GM21528 (cell line): ENCODE measurements at regions not wholly inside any gene's neighbourhood (a gene's known extent, or its start where the extent isn't known, plus 50 kb on each side); places are given as distances from the start of the nearest gene placed in this dataset.

Experiments
- ATAC-seq: cut with Tn5 transposase; IDR thresholded peaks from one replicate; pipeline ENCODE4 v1.9.1; 2021; ENCODE audit warnings: mild to moderate bottlenecking, moderate library complexity; ENCODE audit not compliant: unreplicated experiment, low FRiP score

DNA sequence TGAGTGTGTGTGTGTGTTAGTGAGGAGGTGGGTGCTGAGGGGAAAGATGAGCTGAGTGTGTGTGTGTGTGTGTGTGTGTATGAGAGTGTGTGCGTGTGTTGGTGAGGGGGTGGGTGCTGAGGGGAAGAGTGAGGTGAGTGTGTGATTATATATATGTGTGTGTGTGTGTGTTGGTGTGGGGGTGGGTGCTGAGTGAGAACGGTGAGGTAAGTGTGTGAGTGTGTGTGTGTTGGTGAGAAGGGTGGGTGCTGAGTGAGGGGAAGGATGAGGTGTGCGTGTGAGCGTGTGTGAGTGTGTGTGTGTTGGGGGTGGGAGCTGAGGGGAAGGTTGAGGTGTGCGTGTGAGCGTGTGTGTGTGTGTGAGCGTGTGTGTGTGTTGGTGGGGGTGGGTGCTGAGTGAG is 322.0 kb upstream of the NT5C1B start:
- no peak for ATAC-seq

DNA sequence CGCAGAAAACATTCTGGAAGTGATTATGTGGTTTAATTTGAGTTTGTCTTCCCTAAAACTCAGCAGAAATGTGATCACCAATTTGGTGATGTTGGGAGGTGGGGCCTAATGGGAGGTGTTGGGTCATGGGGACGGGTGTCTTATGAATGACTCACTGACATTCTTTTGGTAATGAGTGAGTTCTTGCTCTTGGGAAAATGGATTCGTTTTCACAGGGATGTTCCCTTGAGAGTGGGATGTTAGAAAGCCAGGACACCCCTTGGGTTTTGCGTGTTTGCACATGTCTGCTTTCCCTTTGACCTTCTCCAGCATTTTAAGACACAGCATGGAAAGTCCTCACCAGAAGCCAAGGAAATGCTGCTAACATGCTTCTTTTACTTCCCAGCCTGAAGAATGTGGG is 321.5 kb upstream of the NT5C1B start:
- no peak for ATAC-seq

DNA sequence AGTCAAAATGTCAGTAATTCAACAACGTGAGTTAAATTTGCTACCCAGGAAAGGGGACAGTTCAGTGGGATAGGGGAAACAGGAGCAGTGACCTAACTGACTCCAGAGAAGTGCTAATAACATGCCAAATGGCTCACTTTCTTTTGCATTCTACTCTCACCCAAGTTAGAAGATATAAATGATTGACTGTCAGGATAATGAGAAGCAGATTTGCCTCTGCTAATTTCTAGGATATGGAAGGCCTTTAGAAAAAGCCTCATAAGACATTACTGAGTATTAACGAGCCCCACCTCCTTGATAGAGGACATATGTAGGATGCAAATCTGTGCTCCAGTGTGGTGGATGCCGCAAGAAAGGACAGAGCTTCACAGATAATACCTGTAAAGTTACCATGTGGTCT is 318.6 kb upstream of the NT5C1B start:
- ATAC-seq = no peak

DNA sequence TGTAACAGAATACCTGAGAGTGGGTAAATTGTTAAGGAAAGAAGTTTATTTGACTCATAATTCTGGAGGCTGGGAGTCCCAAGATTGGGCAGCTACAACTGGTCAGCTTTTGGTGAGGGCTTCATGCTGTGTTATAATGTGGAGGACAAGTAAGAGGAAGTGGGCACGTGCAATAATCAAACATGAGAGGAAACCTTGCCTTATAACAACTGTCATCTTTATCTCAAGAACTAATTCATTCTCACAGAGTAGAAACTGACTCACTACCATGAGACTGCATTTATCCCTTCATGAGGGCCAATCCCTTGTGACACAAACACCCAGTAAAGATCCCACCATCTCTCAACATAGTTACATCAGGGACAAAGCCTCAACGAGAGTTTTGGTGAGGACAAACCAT is 318.1 kb upstream of the NT5C1B start:
- ATAC-seq = no peak

DNA sequence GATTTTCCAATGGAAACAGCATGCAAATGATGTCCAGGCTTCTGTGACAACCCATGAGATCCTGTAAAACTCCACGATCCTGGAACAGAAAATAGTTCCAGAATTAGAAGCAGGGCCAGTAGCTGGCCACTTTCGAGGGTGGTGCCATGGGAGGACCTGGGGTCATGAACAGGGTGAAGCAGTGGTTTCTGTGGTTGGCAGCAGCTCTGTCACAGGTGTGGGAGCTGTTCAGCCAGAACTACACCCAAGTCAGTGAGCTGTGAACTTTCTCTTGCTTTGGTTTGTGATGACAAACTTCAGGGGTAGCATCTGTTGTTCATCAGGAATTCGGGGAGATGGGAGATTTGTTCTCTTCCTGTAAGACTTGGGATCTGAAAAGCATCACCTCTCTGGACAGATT is 314.4 kb upstream of the NT5C1B start:
- peak; percentile 98 for ATAC-seq

DNA sequence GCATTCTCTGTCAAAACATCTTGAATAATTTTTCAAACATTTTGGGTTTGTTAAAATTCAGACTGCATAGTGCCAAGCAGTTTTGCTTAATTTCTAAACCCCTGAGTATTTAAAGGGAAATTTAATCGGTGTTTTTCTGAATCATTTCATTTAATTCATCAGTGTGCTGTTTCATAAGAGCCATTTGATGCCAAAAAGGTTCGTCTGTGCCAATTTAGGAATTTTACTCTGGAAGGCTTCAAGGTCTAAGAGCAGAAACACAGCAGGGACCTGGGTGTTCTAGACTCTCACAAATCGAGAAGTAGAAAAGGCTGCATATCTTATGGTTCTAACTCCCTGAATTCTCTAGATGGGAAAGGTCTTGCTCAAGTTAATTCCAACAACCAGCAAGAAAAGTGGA is 311.9 kb upstream of the NT5C1B start:
- ATAC-seq = no peak

DNA sequence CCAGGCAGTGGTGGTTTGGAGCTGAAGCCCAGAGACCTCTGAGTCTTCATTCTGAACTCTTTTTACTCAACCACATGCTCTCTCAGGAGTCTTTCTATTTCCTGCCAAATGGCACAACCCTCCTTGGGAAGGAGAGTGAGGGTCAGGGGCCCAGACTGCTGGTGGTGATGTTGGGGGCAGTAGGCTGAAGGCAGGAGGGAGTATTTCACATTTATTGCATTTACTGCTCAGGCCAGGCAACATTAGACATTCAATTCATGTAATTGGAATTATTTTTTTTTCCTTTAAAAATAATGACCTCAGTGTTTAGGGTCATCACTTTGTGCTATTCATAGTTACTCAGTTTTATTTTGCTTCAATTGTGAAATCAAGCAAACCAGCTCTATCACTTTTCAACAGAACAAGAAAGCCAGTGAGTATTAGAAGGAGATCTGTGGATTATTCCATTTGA is 311.3 kb upstream of the NT5C1B start:
- ATAC-seq = no peak

DNA sequence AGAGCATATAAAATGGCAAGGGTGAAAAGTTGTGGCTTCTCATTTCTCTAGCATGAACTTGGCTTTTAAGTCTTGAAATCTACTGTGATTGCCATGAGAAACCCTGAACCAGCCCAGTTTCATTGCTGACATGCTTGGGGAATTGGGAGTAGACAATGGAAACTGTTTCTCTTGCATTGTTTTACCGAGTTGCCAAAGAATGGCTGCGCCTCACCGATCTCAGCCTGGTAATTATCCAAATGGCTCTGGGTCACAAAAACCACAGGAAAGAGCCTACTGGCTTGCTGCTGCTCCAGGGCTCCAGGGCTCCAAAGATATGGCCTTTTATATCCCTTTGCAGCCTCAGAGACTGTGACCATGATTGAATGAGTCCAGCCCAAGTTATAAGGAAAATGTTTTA is 310.4 kb upstream of the NT5C1B start:
- no peak for ATAC-seq

DNA sequence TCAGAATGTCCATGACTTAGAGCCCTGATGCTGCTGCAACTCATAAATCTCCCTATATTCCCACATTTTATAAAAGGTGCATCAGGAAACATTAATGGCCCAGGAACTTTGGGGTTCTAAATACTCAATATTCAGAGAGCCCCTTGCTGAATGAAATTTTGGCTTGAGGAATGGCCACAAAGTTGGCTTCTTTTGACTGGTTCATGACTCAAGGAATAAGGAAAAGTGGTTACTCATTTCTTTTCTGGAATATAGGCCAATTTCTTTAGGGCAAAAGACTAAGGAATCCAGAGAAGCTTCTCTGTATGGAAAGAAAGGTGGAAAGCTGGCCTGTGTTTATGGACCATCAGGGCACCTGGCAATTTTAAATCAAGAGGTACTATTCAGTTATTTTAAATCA is 308.9 kb upstream of the NT5C1B start:
- ATAC-seq = no peak

DNA sequence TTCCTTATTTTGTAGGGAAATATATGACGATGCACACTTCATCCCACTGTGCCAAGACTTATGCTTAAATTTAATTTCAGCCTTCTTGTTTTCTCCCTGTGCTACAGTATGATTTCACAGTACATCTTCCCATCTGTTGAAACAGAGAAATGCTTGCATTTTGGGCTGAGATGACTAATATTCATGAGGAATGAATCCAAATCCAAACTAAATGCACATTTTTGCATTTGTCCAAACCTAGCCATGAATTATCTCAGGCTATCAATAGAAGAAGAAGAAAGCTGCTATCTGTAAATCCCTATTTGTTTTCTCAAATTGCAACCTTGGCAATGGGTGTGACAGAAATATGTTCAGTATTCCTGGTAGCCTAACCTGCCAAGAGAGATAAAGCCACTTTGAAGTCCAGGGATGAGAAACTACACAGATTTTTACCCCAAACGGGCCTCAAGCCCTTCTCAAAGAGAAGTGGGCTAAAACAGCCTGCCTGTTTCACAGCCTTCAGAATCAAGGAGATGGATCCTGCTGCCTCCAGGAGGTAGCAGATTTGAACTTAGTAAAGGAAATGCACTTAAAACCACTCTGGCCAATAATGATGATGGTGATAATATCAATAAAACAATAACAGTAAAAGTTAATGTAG is 306.9 kb upstream of the NT5C1B start:
- no peak for ATAC-seq

DNA sequence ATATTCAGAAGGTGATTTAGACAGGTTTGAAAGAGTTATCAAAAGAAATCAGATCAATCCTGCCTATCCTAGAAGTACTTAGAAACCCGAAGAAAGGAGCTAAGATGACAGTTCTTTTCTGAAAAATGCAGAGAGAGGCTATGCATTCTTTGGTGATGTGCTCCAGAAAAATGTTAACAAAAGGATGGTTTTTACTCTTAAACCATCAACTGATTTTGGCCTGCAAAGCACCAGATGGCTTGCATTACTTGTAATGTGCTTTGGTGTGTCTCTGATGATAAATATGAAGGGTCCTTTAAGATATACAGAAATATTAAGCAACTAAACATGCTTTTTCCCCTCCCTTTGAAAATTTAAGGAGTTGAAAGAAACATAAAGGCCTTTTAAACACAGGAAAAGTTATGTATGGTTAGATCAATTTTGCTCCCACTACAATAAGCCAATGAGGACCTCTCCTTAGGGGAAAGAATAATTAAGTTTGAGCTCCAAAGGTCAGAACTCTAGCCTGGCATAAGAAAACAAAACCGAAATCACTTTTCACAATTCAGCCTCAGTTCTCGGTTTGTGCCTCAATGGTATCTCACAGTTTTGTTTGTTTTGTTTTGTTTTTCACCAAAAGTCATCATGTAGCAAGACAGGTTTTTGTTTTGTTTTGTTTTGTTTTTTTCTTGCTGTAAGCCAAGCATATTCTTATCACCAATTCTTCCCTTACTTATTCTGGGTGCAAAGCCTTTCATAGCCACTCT is 302.4 kb upstream of the NT5C1B start:
- no peak for ATAC-seq

DNA sequence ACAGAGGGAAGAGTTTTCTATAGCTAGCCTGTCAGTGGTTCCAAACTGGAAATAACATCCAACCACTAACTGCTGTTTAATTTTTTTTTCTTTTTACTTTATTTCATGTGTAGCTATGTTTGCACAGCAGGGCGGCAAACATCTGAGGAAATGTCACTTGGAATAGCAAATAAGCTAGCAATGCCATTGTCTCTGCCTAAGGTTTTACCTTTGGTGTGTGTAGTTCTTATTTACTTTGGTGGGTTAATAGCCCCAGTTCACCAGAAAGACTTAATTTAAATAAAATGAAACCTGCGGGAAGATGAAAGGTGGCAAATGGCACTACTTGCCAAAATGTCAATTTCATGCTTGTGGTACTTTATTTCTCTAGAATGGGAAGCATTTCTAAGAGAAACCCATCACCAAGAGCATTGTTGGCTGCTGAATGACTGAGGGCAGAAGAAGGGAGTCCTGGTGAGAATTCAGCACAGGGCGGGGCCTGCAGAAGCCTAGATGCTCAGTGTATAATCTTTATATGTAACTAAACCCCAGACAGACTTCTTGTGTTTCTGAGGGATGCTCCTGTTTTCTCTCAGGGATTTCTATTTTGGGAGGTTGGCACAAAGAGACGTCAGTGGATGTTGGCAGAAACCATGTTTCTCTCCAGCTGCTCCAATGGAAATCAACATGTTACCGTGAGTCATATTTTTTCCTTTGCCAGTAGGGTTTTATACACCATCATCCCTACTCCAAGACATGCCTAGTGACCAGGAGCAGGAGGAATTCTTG is 300.4 kb upstream of the NT5C1B start:
- no peak for ATAC-seq

DNA sequence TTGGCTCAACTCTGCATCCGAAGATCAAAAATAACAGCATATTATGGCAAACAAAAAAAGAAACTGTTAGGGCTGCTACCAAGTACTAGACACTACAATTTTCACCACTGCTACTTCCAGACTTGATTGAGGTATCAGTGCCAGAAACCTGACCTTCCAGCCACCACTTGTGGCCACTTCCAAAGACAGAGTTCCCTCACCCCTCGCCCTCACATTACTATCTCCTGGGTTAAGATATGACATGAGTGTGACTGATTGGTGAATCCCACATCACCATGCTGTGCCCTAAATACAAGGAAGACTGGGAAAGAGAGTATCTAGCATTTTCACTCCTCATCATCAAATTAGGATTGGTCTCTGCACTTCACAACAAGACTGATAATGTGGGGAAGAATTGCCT is 296.1 kb upstream of the NT5C1B start:
- ATAC-seq = no peak

DNA sequence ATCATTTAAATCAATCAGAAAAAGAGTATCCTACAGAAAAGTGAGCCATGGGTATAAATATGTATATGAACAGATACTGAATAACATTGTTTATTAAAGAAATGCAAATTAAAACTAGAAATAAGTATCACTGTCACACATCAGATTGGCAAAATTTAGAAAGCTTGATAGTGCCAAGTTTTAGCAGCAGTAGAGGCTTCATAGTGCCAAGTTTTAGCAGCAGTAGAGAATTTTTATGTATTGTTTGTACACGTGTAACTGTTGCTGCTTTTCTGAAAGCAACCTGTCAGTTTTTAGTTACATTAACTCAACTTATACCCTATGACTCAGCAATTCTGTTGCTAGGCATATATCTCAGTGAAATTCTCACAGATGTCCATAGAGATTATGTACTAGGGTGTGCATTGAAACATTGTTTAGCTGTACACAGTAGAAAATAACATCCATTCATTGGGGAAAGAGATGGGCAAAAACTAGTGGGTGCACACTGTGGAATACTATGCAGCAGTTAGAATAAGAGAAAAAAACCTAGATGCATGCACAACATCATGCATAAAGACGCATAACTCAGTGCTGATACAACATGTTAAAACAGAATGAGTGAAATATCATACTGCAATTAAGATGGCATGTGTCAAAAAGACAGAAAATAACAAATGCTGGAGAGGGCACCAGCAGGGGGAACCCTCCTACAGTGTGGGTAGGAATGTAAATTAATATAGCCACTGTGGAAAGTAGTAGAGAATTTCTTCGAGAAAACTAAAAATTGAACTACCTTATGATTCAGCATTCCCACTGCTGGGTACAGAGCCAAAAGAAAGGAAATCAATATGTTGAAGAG is 294.5 kb upstream of the NT5C1B start:
- no peak for ATAC-seq

DNA sequence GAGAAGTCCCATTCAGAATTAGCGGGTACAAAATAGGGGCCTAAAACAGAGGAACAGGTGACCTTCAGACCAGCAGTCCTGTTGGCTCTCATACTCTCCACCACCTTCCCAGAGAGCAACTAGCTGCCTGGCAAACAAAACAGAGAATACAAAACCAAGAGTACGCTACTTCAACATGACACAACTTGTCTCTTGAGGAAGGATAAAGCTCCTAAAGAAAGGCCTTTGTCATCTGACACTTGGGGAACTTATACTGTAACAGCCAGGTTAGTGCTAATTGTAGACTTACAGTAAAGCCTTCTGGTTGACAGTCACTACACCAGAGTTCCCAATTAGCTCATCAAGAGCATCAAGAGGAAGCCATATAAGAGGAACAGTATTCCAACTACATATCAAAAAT is 282.1 kb upstream of the NT5C1B start:
- ATAC-seq = no peak

DNA sequence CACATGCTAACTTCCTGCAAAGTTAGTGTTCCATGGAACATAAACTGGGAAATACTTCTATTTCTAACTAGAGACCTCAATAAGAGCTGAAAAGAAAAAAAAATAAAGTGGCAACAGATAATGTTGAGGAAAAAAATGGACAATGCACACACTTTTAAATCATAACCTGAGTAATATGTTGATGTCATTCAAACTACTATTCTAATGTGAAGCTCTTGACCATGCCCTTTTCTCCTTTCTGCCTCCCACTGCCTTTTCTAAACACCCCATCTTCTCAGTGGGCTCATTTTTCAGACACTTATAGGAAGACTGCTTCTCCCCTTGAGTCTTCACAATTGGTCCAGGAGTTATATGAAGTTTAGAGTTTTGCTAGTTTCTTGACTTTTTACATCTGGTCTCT is 280.9 kb upstream of the NT5C1B start:
- ATAC-seq = no peak

DNA sequence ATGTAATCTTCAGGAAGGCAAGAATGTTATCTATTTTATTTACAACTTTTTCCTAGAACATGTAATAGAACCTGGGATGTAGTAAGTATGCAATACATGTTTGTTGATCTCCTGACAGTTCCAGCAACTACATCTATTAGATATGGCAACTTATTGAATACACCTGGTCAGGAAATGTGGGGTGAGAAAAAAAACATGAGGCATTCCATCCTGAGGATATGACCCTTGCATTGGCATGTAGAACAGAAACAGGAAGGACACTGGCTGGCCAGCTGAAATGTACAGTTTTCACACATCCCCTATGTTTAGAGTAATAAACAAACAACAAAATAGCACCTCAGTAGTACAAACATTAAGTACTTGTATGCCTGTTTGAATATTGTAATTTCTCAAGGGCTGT is 272.6 kb upstream of the NT5C1B start:
- no peak for ATAC-seq

DNA sequence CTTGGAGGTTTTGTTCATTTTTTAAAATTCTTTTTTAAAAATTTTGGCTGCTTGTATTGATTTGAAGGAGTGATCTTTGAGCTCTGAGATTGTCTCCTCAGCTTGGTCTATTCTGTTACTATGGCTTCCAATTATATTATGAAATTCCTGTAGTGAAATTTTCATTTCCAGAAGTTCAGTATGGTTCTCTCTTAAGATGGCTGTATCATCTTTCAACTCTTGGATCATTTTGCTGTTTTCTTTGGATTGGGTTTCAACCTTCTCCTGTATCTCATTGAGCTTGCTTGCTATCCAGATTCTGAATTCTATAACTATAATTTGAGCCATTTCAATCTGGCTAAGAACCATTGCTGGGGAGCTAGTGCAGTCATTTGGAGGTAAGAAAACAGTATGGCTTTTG is 270.8 kb upstream of the NT5C1B start:
- ATAC-seq = no peak

DNA sequence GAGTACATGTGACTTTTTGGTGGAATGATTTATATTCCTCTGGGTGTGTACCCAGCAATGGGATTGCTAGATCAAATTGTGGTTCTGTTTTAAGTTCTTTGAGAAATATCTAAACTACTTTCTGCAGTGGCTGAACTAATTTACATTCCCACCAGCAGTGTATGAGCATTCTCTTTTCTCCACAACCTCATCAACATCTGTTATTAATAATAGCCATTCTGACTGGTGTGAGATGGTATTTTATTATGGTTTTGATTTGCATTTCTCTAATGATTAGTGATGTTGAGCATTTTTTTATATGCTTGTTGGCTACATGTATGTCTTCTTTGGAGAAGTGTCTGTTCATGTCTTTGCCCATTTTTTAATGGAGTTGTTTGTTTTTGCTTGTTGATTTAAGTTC is 267.4 kb upstream of the NT5C1B start:
- ATAC-seq = no peak

DNA sequence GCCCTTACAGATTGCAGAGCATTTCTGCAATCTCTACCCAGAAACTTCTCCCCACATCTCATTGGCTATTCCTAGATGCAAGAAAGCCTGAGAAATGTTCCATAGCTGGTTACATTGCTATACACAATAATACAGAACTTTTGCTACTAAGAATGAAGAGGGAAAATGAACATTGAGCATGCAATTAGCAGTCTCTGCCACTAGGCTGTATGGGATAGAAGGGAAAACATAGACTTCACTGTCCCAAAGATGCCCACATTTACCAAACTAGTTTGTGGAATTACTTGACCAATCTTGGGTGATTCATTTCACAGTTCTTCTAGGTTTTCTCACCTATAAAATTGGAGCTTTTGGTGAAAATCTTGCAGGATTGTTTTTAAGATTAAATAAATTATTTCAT is 265.7 kb upstream of the NT5C1B start:
- no peak for ATAC-seq
